Prostate gland (tissue), 2 donors: ENCODE measurements at regions not wholly inside any gene's neighbourhood (a gene's known extent, or its start where the extent isn't known, plus 50 kb on each side); places are given as distances from the start of the nearest gene placed in this dataset.

Experiments
- POLR2A ChIP-seq: fragments of 450-650 bp; IDR thresholded peaks from one replicate; pipeline ENCODE4 v1.6.1; 2016; ENCODE audit warnings: antibody characterized with exemption, mild to moderate bottlenecking
- POLR2AphosphoS5 ChIP-seq: sonication (generic); formaldehyde crosslinking; IDR thresholded peaks from one replicate; pipeline ENCODE4 v1.6.1; 2017; ENCODE audit warnings: antibody characterized with exemption
- TF ChIP-seq, protein P1 (sequence below), 4 experiments: fragments of 200-600 bp in 2 of 4; fragments of 450-650 bp in 2 of 4; sonication (generic) in 2 of 4; IDR thresholded peaks; 1 replicate in 3 of 4; 2 replicates in 1 of 4; pipeline ENCODE4 v1.5.1; 2016 to 2019; ENCODE audit warnings: antibody characterized with exemption in 4 of 4, mild to moderate bottlenecking in 2 of 4, moderate library complexity in 2 of 4

DNA sequence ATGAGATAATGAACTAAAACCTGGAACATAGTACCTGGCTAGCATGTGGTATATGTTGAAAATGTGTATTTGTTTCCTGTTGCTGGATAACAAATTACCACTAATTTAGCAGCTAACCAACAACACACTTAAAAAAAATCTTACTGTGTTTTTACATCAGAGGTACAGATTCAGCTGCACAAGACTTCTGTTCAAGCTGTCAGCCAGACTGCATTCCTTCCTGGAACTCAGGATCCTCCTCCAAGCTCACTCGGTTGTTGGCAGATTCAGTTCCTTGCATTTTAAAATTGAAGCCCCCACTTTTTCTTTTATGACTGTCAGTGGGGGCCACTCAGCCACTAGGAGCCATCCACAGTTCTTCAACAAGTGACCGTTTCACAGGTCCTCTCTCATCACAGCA lies 246.9 kb upstream of the DACH1 start:
- TF ChIP-seq POLR2A (no peak), POLR2AphosphoS5 (no peak)
- TF ChIP-seq, protein P1, sequence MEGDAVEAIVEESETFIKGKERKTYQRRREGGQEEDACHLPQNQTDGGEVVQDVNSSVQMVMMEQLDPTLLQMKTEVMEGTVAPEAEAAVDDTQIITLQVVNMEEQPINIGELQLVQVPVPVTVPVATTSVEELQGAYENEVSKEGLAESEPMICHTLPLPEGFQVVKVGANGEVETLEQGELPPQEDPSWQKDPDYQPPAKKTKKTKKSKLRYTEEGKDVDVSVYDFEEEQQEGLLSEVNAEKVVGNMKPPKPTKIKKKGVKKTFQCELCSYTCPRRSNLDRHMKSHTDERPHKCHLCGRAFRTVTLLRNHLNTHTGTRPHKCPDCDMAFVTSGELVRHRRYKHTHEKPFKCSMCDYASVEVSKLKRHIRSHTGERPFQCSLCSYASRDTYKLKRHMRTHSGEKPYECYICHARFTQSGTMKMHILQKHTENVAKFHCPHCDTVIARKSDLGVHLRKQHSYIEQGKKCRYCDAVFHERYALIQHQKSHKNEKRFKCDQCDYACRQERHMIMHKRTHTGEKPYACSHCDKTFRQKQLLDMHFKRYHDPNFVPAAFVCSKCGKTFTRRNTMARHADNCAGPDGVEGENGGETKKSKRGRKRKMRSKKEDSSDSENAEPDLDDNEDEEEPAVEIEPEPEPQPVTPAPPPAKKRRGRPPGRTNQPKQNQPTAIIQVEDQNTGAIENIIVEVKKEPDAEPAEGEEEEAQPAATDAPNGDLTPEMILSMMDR (IDR thresholded peaks at IDR 0.05) = no peak
